ENCODE measurements at regions not wholly inside any gene's neighbourhood (a gene's known extent, or its start where the extent isn't known, plus 50 kb on each side); places are given as distances from the start of the nearest gene placed in this dataset.

GRCh38 chr11:115608976-115609375, 104.8 kb upstream of the CADM1 start:
- ATAC-seq (no peak), DNase-seq (no peak)
- intact Hi-C loops (cut with micrococcal nuclease) = no loop called here
- Mint-ChIP-seq H3K4me1 (no peaks in the 10 kb centered on the region), H3K36me3 (no peaks in the 10 kb centered on the region), H3K27ac (no peak overlapping the region), H3K9me3 (no peaks in the 10 kb centered on the region), H3K4me3 (no peak overlapping the region), H3K27me3 (ENCODE audit: low read depth in 2 of 2) (peaks cover 4 to 12% of the 10 kb centered on the region in 2 donors)
- 86% methylated on average over 6 of the region's 6 CpGs for WGBS (ENCODE audit: insufficient coverage)
- Histone ChIP-seq H3K27me3 (ENCODE audit: control insufficient read depth, insufficient read depth, low read length) (no peaks in the 10 kb centered on the region), H3K27ac (ENCODE audit: low read length) (no peak overlapping the region), H3K4me1 (ENCODE audit: control insufficient read depth, insufficient read depth, low read length) (no peaks in the 10 kb centered on the region), H3K4me3 (ENCODE audit: low read length) (no peak overlapping the region), H3K9me3 (ENCODE audit: control insufficient read depth, insufficient read depth, low read length) (no peaks in the 10 kb centered on the region), H3K36me3 (ENCODE audit: control insufficient read depth, insufficient read depth, low read length) (no peaks in the 10 kb centered on the region)
- TF ChIP-seq CTCF (IDR thresholded peaks at IDR 0.05) = no peak

- Mint-ChIP-seq H3K27me3 (ENCODE audit: low read depth in 2 of 2) (peaks cover 4 to 12% of the 10 kb centered on the region in 2 donors), H3K4me1 (no peaks in the 10 kb centered on the region), H3K9me3 (no peaks in the 10 kb centered on the region), H3K4me3 (no peak overlapping the region), H3K27ac (no peak overlapping the region), H3K36me3 (no peaks in the 10 kb centered on the region)
- TF ChIP-seq CTCF (IDR thresholded peaks at IDR 0.05) = no peak
- no peaks in the 10 kb centered on the region for H3K4me1 ChIP-seq (ENCODE audit: control insufficient read depth, insufficient read depth, low read length)
- ATAC-seq (no peak), DNase-seq (no peak)
- no peak overlapping the region for H3K4me3 ChIP-seq (ENCODE audit: low read length)
- 78% methylated on average over 13 of the region's 13 CpGs for whole genome bisulfite sequencing (ENCODE audit: insufficient coverage)
- no peak overlapping the region for H3K27ac ChIP-seq (ENCODE audit: low read length)
- intact Hi-C loops (cut with micrococcal nuclease) = no loop called here
- no peaks in the 10 kb centered on the region for H3K36me3 ChIP-seq (ENCODE audit: control insufficient read depth, insufficient read depth, low read length)
- H3K27me3 ChIP-seq (ENCODE audit: control insufficient read depth, insufficient read depth, low read length) = no peaks in the 10 kb centered on the region
- no peaks in the 10 kb centered on the region for H3K9me3 ChIP-seq (ENCODE audit: control insufficient read depth, insufficient read depth, low read length)
Measured at GRCh38 chr11:115607621-115608221, 103.5 kb upstream of the CADM1 start.

GRCh38 chr11:115606498-115607220, 102.4 kb upstream of the CADM1 start:
- WGBS (ENCODE audit: insufficient coverage) = 58% methylated on average over 9 of the region's 11 CpGs
- no peak for ATAC-seq
- no peaks in the 10 kb centered on the region for H3K4me1 Mint-ChIP-seq

More at GRCh38 chr11:115606498-115607220, 102.4 kb upstream of the CADM1 start:
- Histone ChIP-seq H3K27me3 (ENCODE audit: control insufficient read depth, insufficient read depth, low read length) (no peaks in the 10 kb centered on the region), H3K4me3 (ENCODE audit: low read length) (no peak overlapping the region), H3K4me1 (ENCODE audit: control insufficient read depth, insufficient read depth, low read length) (no peaks in the 10 kb centered on the region), H3K9me3 (ENCODE audit: control insufficient read depth, insufficient read depth, low read length) (no peaks in the 10 kb centered on the region), H3K36me3 (ENCODE audit: control insufficient read depth, insufficient read depth, low read length) (no peaks in the 10 kb centered on the region), H3K27ac (ENCODE audit: low read length) (no peak overlapping the region)
- peaks cover 4 to 12% of the 10 kb centered on the region in 2 donors for H3K27me3 Mint-ChIP-seq (ENCODE audit: low read depth in 2 of 2)
- no peaks in the 10 kb centered on the region for H3K9me3 Mint-ChIP-seq
- intact Hi-C loops (cut with micrococcal nuclease) = no loop called here
- H3K27ac Mint-ChIP-seq = no peak overlapping the region
- TF ChIP-seq CTCF (IDR thresholded peaks at IDR 0.05) = no peak
- DNase-seq = no peak
- no peak overlapping the region for H3K4me3 Mint-ChIP-seq
- H3K36me3 Mint-ChIP-seq = no peaks in the 10 kb centered on the region
